GM23248 (cell line): ENCODE measurements at regions not wholly inside any gene's neighbourhood (a gene's known extent, or its start where the extent isn't known, plus 50 kb on each side); places are given as distances from the start of the nearest gene placed in this dataset.

ENCODE experiments used
- EZH2 ChIP-seq: fragments of 200-600 bp; sonication (generic); IDR thresholded peaks from 2 replicates; pipeline ENCODE4 v1.6.1; 2018; ENCODE audit warnings: antibody characterized with exemption, mild to moderate bottlenecking; ENCODE audit not compliant: insufficient read depth, poor library complexity, severe bottlenecking
- EZH2phosphoT487 ChIP-seq: fragments of 200-600 bp; sonication (generic); IDR thresholded peaks from 2 replicates; pipeline ENCODE4 v1.6.1; 2018; ENCODE audit warnings: antibody characterized with exemption, moderate library complexity, mild to moderate bottlenecking, low read depth; ENCODE audit not compliant: insufficient read depth

- no peak for TF ChIP-seq EZH2phosphoT487
- TF ChIP-seq EZH2: no peak
Measured at GRCh38 chr1:4597020-4597419, 57.4 kb upstream of the AJAP1 start.
